ENCODE measurements at regions not wholly inside any gene's neighbourhood (a gene's known extent, or its start where the extent isn't known, plus 50 kb on each side); places are given as distances from the start of the nearest gene placed in this dataset.

DNA sequence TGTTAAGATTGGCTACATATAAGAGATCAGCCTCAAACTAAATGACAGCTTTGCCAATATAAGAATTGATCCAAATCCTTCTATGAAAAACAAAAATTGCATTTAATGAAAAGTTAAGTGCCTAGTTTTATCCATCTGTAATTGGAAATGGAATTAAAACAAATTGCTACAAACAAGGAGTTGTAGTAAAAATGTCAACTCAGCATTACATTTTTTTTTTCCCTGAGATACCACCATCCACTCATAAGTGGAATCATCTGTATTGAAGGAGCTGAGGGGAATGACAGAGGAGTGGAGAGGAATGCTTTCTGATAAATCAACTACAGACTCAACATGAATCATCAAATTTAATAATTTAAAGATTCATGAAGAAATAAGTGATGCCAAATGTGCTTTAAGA is 601.8 kb downstream of the TMEM182 start:
- no peak for DNase-seq (ENCODE audit: low spot score)
- Histone ChIP-seq H3K4me3 (ENCODE audit: low read depth in 1 of 3, low read length in 3 of 3) (no peak overlapping the region), H3K27me3 (ENCODE audit: control insufficient read depth in 4 of 4, insufficient read depth in 4 of 4, low read length in 3 of 4) (no peaks in the 10 kb centered on the region), H3K9ac (ENCODE audit: low read depth in 1 of 2, low read length in 2 of 2) (no peak overlapping the region), H3K9me3 (ENCODE audit: control insufficient read depth in 4 of 4, low read length in 3 of 4) (no peaks in the 10 kb centered on the region), H3K4me1 (ENCODE audit: control insufficient read depth in 4 of 4, insufficient read depth in 4 of 4, low read length in 3 of 4) (no peaks in the 10 kb centered on the region), H3K36me3 (ENCODE audit: control insufficient read depth in 4 of 4, insufficient read depth in 3 of 4, low read depth in 1 of 4, low read length in 3 of 4) (no peaks in the 10 kb centered on the region), H3K27ac (ENCODE audit: low read depth in 1 of 2, low read length in 2 of 2) (no peak overlapping the region)
- TF ChIP-seq, protein P1, sequence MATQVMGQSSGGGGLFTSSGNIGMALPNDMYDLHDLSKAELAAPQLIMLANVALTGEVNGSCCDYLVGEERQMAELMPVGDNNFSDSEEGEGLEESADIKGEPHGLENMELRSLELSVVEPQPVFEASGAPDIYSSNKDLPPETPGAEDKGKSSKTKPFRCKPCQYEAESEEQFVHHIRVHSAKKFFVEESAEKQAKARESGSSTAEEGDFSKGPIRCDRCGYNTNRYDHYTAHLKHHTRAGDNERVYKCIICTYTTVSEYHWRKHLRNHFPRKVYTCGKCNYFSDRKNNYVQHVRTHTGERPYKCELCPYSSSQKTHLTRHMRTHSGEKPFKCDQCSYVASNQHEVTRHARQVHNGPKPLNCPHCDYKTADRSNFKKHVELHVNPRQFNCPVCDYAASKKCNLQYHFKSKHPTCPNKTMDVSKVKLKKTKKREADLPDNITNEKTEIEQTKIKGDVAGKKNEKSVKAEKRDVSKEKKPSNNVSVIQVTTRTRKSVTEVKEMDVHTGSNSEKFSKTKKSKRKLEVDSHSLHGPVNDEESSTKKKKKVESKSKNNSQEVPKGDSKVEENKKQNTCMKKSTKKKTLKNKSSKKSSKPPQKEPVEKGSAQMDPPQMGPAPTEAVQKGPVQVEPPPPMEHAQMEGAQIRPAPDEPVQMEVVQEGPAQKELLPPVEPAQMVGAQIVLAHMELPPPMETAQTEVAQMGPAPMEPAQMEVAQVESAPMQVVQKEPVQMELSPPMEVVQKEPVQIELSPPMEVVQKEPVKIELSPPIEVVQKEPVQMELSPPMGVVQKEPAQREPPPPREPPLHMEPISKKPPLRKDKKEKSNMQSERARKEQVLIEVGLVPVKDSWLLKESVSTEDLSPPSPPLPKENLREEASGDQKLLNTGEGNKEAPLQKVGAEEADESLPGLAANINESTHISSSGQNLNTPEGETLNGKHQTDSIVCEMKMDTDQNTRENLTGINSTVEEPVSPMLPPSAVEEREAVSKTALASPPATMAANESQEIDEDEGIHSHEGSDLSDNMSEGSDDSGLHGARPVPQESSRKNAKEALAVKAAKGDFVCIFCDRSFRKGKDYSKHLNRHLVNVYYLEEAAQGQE (IDR thresholded peaks at IDR 0.05) = no peak
- TF ChIP-seq FOXA1 (IDR thresholded peaks at IDR 0.05) (no peak), JUND (IDR thresholded peaks at IDR 0.05) (no peak), EGR1 (IDR thresholded peaks at IDR 0.05; ENCODE audit: low read depth in 2 of 2) (no peak), FOXA2 (IDR thresholded peaks at IDR 0.05) (no peak), HNF4A (conservative IDR thresholded peaks at IDR 0.05) (no peak), SP1 (IDR thresholded peaks at IDR 0.05) (no peak), TAF1 (conservative IDR thresholded peaks at IDR 0.05) (no peak), RXRA (IDR thresholded peaks at IDR 0.05) (no peak), NR2F2 (IDR thresholded peaks at IDR 0.05) (no peak), HNF4G (IDR thresholded peaks at IDR 0.05) (no peak)
- TF ChIP-seq, protein P2, sequence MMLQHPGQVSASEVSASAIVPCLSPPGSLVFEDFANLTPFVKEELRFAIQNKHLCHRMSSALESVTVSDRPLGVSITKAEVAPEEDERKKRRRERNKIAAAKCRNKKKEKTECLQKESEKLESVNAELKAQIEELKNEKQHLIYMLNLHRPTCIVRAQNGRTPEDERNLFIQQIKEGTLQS (IDR thresholded peaks at IDR 0.05) = no peak
- TF ChIP-seq, protein P3, sequence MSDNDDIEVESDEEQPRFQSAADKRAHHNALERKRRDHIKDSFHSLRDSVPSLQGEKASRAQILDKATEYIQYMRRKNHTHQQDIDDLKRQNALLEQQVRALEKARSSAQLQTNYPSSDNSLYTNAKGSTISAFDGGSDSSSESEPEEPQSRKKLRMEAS (IDR thresholded peaks at IDR 0.05) = no peak
- TF ChIP-seq, protein P4, sequence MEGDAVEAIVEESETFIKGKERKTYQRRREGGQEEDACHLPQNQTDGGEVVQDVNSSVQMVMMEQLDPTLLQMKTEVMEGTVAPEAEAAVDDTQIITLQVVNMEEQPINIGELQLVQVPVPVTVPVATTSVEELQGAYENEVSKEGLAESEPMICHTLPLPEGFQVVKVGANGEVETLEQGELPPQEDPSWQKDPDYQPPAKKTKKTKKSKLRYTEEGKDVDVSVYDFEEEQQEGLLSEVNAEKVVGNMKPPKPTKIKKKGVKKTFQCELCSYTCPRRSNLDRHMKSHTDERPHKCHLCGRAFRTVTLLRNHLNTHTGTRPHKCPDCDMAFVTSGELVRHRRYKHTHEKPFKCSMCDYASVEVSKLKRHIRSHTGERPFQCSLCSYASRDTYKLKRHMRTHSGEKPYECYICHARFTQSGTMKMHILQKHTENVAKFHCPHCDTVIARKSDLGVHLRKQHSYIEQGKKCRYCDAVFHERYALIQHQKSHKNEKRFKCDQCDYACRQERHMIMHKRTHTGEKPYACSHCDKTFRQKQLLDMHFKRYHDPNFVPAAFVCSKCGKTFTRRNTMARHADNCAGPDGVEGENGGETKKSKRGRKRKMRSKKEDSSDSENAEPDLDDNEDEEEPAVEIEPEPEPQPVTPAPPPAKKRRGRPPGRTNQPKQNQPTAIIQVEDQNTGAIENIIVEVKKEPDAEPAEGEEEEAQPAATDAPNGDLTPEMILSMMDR (IDR thresholded peaks at IDR 0.05; ENCODE audit: low read depth, low read length, missing input control) = no peak

DNA sequence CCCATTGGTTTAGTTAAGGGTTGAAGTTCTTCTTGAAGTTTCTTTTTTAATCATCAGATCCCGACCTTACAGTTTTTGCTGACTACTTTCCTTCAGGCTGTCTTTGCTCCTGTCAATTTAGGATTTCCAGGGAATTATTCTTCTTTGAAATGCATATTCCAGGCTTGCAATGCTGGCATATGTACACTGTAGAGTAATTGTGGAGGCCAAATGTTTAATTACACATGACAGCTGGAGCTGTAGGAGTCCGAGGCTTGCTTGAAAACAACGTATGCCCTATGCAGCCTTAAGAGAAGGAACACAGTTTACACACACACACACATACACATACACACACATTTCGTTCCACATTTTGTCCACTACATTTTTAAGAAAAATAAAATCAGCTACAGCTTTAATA is 602.3 kb downstream of the TMEM182 start:
- no peaks in the 10 kb centered on the region for H3K27me3 ChIP-seq (ENCODE audit: control insufficient read depth in 4 of 4, insufficient read depth in 4 of 4, low read length in 3 of 4)
- H3K9me3 ChIP-seq (ENCODE audit: control insufficient read depth in 4 of 4, low read length in 3 of 4) = no peaks in the 10 kb centered on the region
- no peaks in the 10 kb centered on the region for H3K4me1 ChIP-seq (ENCODE audit: control insufficient read depth in 4 of 4, insufficient read depth in 4 of 4, low read length in 3 of 4)
- no peak overlapping the region for H3K27ac ChIP-seq (ENCODE audit: low read depth in 1 of 2, low read length in 2 of 2)
- no peaks in the 10 kb centered on the region for H3K36me3 ChIP-seq (ENCODE audit: control insufficient read depth in 4 of 4, insufficient read depth in 3 of 4, low read depth in 1 of 4, low read length in 3 of 4)
- WGBS = 61% methylated on average over 4 of the region's 4 CpGs
- no peak overlapping the region for H3K9ac ChIP-seq (ENCODE audit: low read depth in 1 of 2, low read length in 2 of 2)
- DNase-seq (ENCODE audit: low spot score) = no peak
- H3K4me3 ChIP-seq (ENCODE audit: low read depth in 1 of 3, low read length in 3 of 3) = no peak overlapping the region
- TF ChIP-seq, protein P2 (IDR thresholded peaks at IDR 0.05) = no peak
- TF ChIP-seq RXRA (IDR thresholded peaks at IDR 0.05) (no peak), HNF4A (conservative IDR thresholded peaks at IDR 0.05) (no peak), RAD21 (IDR thresholded peaks at IDR 0.05) (no peak), GABPA (IDR thresholded peaks at IDR 0.05 in 1 of 2, conservative IDR thresholded peaks at IDR 0.05 in 1 of 2) (no peak), HNF4G (IDR thresholded peaks at IDR 0.05) (no peak), EGR1 (IDR thresholded peaks at IDR 0.05; ENCODE audit: low read depth in 2 of 2) (no peak), SP1 (IDR thresholded peaks at IDR 0.05) (no peak), FOXA2 (IDR thresholded peaks at IDR 0.05) (no peak), FOXA1 (IDR thresholded peaks at IDR 0.05) (no peak)
- TF ChIP-seq, protein P1 (IDR thresholded peaks at IDR 0.05) = no peak
- TF ChIP-seq, protein P5, sequence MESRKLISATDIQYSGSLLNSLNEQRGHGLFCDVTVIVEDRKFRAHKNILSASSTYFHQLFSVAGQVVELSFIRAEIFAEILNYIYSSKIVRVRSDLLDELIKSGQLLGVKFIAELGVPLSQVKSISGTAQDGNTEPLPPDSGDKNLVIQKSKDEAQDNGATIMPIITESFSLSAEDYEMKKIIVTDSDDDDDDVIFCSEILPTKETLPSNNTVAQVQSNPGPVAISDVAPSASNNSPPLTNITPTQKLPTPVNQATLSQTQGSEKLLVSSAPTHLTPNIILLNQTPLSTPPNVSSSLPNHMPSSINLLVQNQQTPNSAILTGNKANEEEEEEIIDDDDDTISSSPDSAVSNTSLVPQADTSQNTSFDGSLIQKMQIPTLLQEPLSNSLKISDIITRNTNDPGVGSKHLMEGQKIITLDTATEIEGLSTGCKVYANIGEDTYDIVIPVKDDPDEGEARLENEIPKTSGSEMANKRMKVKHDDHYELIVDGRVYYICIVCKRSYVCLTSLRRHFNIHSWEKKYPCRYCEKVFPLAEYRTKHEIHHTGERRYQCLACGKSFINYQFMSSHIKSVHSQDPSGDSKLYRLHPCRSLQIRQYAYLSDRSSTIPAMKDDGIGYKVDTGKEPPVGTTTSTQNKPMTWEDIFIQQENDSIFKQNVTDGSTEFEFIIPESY (IDR thresholded peaks at IDR 0.05) = no peak
- TF ChIP-seq, protein P4 (IDR thresholded peaks at IDR 0.05; ENCODE audit: low read depth, low read length, missing input control) = no peak
- TF ChIP-seq, protein P3 (IDR thresholded peaks at IDR 0.05) = no peak
